Medulla oblongata (tissue), 1 donor: ENCODE measurements at regions not wholly inside any gene's neighbourhood (a gene's known extent, or its start where the extent isn't known, plus 50 kb on each side); places are given as distances from the start of the nearest gene placed in this dataset.
"Not testable (repeated sequence)": the region's sequence is repeated elsewhere in the genome, so short reads cannot be mapped to it uniquely, and the experiment has no call there.

Source experiments
- DNase-seq: peaks from one replicate; pipeline ENCODE4 v3.0.0-alpha.2; 2015; ENCODE audit errors: extremely low spot score

DNA sequence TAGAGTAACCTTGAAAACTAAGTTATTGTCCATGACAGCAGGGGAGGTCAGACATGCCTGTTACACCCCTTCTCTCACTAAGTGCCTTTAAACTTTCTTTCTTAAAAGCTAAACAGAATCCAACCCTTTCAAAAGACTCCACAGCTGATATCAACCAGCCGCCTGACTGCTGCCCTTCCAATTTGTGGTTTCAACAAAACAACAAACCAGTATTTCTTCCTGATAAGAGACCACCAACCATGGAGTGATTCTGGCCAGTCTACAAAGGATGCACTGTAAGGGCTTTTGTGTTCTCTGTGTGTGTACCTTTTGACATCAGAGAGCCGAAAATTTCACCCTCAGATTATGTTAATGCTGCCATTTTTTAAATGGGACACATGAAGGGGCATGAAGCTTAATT, 1204.2 kb downstream of the ROBO2 start:
- DNase-seq: no peak

DNA sequence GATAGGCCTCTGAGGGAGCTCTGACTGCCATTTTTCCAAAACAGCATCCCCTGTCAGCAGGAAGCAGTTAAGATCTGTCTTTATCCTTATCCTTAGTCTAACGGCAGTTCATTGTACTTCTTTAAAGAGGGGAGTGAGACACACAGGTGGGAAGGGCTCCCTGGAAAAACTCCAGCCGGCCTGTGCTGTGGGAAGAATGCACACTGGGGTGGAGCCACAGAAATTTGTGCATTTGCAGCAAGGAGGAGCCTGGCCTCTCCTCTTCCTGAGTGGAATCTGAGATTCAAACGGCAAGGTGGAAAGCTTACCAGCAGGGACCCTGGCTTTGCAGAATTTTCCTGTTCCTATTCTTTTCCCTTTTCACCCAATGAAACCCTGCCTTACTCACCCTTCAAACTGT, 1209.4 kb downstream of the ROBO2 start:
- DNase-seq: no peak

DNA sequence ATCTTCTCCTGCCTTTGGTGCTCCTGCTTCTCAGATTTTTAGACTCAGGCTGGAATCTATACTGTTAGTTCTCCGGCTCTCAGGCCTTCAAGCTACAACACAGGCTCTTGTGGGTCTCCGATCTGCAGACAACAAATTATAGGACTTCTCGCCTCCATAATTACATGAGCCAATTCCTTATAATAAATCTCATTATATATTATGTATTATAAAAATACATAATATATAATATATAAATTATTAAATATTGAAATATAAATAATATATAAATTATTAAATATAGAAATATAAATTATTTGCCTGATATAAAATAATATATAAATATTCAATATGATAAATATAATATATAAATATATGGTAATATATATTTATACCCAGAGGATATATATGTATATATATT, 1214.0 kb downstream of the ROBO2 start:
- DNase-seq: no peak

DNA sequence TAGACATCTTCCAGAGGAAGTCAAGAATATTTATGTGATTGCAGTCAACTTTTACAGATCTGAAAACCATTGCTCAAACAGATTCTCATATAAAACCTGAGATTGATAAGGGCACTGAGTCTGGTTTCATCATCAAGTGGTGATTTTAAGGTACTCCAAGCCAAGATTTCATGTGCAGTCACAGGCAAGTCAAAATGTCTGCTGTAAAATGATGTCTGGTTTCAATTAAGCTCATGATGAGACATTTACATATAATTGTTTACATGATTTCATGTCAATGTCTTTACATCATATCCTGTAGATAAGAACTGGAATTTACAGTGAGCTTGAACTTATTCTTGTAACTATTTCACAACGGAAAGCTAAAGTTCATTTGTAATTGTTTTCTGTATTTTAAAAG, 1215.5 kb downstream of the ROBO2 start:
- DNase-seq: no peak

DNA sequence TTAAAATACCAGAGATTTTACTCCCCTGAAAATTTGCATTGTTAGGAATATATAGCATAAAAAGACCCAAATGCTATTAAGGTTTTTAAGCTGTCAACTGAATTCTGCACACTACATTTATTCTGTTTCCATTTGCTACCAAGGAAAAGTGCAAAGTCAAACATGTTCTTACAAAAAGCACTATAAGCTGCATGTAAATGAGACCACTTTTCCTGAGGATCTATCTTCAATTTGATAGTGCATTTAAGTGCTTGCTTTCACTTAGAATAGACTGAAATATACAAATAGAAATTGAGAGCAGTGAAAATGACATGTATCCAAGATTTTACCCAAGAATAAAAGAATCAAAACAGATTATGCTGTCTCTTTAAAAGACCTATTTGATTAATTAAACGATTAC, 1216.2 kb downstream of the ROBO2 start:
- DNase-seq: no peak

DNA sequence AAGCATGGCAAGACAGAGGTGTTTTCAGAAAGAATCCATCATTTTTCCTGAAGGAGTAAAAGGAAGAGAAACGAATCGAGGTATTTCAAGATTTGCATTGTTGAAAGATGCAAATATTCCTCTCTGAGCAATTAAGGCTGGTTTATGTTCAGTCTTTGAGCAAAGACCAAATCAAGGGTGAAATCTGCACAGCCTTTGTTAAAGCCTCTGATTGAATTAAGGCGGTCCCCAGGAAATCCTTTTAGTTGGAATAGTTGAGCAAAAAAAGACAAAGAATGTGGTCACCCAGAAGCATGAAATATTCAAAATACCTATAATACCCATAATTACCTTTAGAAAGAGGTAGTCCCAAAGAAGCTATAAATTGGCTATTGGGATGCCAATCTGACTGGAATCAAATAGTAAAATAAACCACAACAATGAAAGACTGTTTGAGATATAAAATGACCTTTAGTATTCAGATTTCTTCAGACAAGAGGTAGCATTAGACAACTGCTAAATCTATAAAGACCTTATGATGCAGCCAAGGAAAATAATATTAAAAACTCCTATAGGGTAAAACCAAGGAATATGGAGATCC, 1218.1 kb downstream of the ROBO2 start:
- no peak for DNase-seq

DNA sequence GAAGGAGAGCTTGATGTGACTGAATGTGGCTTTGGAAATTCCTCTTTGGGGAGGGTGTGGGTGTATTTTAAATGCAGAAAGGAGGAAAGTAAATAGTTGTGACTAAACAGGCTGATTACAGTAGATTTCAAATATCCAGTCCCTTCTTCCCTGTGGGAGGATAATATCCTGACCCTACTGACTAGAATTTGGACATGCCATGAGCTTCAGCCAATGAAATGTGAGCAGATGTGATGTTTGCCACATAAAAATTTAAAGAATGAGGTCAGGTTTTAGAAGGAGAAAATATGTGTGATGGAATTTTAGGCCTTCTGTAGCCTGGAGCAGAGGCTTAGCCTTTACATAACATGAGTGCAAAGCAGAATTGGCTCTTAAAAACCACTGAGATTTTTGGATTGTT, 1218.9 kb downstream of the ROBO2 start:
- DNase-seq: no peak

DNA sequence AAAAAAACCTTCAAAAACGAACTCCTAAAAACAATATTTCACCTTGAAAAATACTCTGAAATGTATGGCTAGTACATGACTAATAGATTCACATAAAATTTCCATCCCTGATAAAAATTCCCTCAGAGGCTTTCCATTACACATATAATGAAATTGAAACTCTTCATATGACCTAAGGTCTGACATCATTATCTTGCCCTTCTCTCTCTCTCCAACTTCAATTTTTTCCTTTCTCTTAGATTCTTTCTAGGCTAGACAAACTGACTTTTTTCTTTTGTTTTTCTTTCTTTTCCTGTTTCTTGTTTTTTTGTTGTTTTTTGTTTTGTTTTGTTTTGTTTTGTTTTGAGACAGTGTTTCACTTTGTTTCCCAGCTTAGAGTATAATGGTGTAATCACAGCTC, 1220.5 kb downstream of the ROBO2 start:
- DNase-seq: no peak

DNA sequence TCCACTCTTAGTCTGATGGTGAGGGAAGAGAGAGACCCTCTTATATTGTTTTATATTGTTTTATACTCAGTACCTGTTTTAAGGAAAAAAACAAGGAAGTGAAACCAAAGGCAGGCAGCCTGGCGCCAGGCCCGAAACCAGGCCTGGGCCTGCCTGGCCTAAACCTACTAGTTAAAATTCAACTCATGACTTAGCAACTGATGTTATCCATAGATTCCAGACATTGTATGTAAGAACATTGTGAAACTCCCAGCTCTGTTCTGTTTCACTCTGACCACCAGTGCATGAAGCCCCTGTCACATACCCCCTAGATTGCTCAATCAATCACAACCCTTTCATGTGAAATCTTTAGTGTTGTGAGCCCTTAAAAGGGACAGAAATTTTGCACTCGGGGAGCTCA, 1226.7 kb downstream of the ROBO2 start:
- not testable (repeated sequence) for DNase-seq

DNA sequence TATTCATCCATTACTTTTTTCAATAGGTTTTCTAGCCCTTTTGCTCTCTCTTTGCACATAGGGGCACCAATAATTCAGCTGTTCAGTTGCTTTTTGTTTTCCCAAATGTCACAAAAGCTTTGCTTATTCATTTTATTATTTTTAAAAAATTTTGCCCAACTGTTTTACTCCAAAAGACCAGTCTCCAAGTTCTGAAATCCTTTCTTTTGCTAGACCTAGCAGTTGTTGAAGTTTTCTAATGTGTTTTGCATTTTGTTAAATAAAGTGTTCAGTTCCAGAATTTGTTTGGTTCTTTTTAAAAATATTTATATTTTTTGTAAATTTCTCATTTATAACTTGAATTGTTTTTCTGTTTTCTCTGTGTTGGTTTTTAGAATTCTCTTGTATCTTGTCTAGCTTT, 1227.3 kb downstream of the ROBO2 start:
- no peak for DNase-seq

DNA sequence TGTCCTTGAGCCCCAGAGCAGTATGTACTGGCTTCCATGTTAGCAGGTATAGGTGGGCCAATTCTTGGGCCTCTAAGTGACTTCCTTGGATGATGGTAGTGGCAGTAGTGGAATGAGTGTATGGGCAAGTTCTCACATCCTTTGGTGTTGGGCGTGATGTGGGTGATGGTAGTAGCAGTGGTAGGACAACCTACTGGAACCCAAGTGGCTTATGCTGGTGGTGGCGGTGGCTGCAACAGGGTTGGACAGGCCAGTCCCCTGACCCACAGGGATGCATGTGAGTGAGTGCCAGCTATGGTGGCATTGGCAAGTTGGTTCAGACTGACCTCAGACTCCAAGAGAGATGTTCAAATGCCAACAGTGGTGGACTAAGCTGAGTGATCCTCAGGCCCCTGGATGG, 1228.2 kb downstream of the ROBO2 start:
- DNase-seq: no peak

DNA sequence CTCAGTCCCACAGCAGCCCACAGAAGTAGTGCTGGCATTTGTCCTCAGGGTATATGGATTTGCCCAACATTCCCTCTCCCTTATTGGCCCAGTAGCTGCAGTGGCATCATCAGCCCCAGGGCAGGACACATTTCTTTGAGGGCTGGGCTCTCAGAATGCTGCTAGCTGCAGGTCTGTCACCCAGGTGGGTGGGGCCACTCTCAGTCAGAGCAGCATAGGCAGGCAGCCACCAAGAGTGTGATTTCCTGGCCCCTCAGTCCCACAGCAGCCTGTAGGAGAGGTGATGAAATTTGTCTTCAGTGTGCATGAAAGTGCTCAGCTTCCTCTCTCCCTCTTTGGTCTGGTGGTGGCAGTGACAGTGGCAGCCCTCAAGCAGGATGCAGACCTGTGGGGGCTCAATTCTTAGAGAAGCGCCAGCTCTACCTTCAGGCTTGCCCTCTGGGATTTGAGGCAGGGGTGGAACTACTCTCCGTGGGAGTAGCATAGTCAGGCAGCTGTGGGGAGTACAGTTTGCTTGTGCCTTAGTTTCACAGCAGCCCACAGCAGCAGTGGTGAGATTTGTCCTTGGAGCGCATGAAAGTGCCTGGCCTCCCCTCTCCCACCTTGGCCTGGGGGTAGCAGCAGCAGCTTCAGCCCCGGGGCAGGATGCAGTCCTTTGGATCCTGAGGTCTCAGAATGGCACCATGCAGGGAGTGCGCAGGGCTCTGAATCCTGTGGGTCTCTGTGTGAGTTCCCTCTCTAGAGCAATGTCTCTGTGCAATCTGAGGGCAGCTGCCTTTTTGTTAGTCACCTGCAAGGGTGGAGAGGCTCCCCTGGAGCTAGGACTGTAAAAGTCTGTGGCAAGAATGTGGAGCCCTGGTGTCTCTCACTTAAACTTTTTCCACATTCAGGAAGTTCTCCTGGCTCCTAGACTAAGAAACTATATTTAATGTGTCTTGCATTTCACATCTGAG, 1229.1 kb downstream of the ROBO2 start:
- DNase-seq: no peak

DNA sequence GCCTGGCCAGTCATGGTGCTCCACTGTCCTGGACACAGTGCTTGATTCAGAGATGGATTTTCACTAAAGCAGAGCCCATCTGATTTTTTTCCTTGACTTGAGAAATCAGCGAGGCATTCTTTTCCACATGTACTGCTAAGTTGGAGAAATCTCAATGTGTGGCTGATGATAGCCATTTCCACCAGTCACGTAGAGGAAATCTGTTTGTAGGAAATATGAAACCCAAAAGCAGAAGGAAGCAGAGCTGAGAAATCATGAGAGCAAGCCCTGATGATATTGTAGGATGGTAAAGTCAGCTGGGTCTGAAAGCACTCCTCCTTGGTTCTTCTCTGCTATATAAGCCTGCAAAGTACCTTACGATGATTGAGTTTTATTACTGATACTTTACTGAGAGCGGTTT, 1233.4 kb downstream of the ROBO2 start:
- no peak for DNase-seq

DNA sequence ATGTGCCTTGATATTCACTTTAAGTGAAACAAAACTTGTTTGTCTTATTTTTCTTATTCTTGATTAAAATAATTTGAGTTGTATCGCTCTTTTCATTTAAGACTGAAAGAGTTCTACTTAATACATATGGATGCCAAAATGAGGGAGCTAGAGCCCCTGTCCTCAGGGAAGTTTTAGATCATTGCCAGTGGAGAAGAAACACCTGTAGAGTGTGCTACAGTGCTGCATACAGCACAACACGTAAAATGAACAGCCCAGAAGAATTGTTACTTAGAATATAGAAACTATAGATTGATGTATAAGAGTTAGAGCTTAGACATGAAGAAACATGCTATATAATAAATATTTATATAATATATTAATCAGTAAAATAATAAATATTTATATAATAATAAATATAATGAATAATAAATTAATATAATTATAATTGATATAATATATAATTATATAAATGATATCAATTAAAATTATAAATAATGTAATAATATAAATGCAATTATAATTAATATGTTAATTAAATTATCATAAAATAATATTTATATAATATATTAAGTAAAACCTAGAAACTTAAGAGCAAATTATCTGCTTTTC, 1234.7 kb downstream of the ROBO2 start:
- no peak for DNase-seq

DNA sequence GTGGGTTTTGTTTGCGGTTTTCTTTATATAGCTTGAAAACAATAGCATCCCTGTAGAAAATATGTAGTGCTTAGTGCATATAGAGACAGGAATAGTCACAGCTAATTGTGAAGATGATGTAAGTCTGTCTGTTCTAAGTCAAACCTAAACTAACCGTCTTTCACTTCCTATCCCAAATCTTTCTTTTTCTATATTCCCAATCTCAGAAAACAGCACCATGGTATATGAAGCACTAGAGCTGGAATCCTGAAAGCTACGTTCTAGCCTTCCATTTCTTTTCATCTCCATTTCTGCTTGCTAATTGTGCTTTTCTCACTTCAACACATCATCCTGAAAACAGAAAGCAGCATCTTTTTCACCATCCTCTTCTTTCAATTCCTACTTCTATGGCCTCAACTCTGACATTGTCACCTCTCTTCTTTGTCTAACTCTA, 1235.5 kb downstream of the ROBO2 start:
- DNase-seq: no peak

DNA sequence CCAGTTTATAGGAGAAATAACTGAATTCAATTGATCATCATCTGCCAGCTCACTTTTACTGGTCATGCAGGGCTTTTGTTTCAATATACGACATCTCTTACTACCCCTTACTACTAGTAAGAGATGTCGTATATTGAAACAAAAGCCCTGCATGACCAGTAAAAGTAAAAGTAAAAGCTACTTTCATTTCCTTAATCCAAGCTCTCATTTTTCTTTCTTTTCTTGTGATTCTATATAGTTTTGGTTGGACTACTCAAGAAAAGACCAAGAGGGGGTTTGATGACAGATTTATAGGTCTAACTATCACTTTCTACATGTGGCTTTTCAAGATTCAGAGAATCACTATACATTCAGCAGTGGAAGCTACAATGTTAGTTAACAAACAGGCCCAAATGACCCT, 1237.3 kb downstream of the ROBO2 start:
- no peak for DNase-seq

DNA sequence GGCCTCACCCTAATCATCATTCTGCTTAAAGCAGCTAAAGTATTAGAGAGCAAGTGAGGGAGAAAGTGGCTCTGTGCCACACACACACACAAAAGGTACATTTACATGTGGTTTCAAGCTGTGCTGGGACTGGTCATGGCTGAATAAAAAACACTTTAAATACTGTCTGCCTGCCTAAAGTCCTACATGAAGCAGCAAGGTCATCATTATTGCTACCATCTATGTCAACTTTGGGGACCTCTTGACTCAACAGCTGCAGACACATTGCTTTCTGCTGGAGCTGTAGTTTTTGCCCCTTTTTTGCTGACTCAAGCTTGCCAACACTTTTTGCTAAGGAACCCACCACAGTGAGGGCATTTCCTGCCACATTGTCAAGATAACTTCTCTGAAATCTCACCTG, 1237.9 kb downstream of the ROBO2 start:
- DNase-seq: no peak

DNA sequence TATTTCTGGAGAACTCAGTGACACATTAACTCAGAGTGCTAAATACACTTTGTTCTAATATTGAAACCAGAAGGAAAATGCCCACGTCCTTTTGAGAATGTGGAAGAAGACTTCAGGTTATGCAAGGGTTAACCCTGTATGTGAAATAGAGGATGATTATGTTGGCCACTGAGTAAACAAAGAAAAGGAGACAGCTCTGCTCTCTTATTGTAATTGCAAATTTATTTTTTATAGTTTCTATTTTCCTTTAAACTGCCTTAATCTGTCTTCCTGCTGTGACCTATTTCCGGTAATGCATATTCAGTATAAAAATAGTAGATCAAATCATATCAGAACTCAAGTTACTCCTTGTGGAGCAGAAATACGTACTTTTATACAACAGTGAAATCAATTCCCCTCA, 1239.2 kb downstream of the ROBO2 start:
- no peak for DNase-seq

DNA sequence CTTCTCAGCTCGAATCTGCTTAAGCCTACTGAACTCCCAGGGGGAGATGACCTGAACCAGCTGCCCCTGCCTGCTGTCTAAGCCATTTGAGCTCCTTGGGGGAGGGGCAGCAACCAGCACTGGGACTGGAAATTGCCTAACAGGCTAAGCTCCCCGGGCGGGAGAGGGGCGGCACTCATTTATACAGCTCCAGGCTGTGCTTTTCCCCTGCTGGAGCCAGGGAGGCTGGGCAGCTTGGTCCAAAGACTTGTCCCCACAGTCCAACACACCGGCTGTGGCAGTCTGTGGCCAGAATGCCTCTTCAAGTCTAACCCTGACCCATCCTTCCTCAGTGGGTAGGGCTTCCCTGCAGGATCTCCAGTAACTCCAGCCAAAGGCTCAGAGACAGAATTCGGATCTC, 1241.5 kb downstream of the ROBO2 start:
- DNase-seq: no peak

DNA sequence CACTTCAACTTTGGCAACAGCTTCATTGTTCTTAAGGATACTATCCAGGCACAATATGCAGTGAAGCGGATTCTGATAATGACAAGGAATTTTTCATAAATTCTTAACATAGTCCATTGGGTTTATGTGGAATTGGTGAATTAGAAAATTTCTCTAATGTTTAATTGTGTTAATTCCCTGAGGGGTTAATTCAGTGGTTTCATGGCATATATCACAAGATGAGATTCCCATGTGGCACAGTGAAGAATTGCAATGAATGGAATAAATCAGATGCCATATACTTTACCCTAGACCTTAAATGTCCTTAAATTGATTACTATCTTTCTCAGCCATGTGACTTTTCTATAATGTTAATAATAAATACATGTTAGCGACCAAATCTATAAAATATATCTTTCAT, 1244.1 kb downstream of the ROBO2 start:
- no peak for DNase-seq

DNA sequence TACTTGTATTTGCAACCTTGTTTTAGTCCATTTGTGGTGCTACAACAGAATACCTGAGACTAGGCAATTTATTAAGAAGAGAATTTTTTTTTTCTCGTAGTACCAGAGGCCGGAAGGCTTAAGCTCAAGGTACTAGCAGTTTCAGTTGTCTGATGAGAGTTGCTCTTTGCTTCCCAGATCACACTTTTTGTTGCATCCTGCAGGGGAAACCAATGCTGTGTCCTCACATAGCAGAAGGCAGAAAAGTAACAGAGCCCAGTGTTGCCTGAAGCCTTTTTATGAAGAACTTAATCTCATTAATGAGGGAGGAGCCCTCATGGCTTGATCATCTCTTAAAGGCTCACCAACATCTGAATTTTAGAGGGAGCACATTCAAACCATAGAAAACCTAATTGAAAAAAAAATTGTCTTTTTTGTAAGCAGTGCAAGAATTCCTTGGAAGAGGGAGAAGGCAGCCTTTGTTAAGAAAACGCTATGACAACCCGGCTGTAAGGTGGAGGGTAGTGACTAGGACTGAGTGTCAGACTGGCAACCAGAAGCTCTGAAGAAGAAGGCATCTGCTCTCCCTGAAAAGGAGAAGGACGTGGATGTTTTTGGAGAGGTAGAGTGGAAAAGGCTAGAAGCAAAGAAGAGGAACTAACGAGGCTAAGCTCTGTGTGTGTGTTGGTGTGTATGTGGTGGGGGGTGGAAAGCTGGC, 1245.3 kb downstream of the ROBO2 start:
- DNase-seq: no peak

DNA sequence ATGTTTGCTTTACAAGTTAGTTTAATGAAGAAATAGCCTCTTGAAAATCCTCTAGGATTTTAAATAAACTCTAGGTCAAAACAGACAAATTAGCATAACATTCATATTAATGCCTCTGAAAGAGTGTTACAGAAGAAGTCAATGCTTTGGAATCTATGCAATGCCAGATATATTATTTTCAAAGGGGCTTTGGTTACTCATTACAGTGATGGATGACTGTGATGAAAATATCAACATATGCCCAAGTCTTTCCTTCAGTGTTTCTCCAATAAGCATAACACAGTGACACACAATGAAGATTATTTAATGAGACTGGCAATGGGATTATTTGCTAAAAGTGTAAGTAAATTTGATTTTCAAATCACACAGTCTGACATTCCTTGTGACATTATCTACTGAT, 1247.2 kb downstream of the ROBO2 start:
- no peak for DNase-seq
